OCI-LY1 (cell line): ENCODE measurements at regions not wholly inside any gene's neighbourhood (a gene's known extent, or its start where the extent isn't known, plus 50 kb on each side); places are given as distances from the start of the nearest gene placed in this dataset.

Experiments
- H2AFZ ChIP-seq: fragments of 200-600 bp; sonication (generic), shearing (Covaris generic); 2 replicates; pipeline ENCODE4 v1.6.0; 2014; ENCODE audit warnings: antibody characterized with exemption, mild to moderate bottlenecking, low read length
- H3F3A ChIP-seq: fragments of 200-600 bp; sonication (generic), shearing (Covaris generic); 2 replicates; pipeline ENCODE4 v1.6.0; 2014; ENCODE audit warnings: mild to moderate bottlenecking, antibody characterized with exemption, low read length, moderate library complexity; ENCODE audit not compliant: insufficient read depth
- H3K27ac ChIP-seq: fragments of 200-600 bp; sonication (generic); 2 replicates; pipeline ENCODE4 v1.5.1; 2014; ENCODE audit warnings: low read length, mixed run types, mild to moderate bottlenecking, low read depth; ENCODE audit not compliant: poor library complexity, severe bottlenecking
- H3K27me3 ChIP-seq: fragments of 200-600 bp; sonication (generic); 2 replicates; pipeline ENCODE4 v1.6.0; 2014; ENCODE audit warnings: antibody characterized with exemption, mild to moderate bottlenecking, low read length, moderate library complexity; ENCODE audit not compliant: insufficient read depth
- H3K36me3 ChIP-seq: fragments of 200-600 bp; sonication (generic); 2 replicates; pipeline ENCODE4 v1.6.1; 2014; ENCODE audit warnings: mild to moderate bottlenecking, antibody characterized with exemption, low read length, moderate library complexity, mixed read lengths; ENCODE audit not compliant: insufficient read depth
- H3K4me1 ChIP-seq: fragments of 200-600 bp; sonication (generic); 2 replicates; pipeline ENCODE4 v1.5.1; 2014; ENCODE audit warnings: mild to moderate bottlenecking, low read length, moderate library complexity; ENCODE audit not compliant: insufficient read depth, severe bottlenecking
- H3K4me2 ChIP-seq: fragments of 200-600 bp; sonication (generic), shearing (Covaris generic); 2 replicates; pipeline ENCODE4 v1.6.1; 2014; ENCODE audit warnings: low read length
- H3K4me3 ChIP-seq: fragments of 200-600 bp; sonication (generic); 2 replicates; pipeline ENCODE4 v1.5.1; 2014; ENCODE audit warnings: low read length, low read depth, mild to moderate bottlenecking, mixed read lengths; ENCODE audit not compliant: poor library complexity, severe bottlenecking
- H3K79me2 ChIP-seq: fragments of 200-600 bp; shearing (Covaris generic); 2 replicates; pipeline ENCODE4 v1.6.1; 2016; ENCODE audit warnings: mixed run types, low read length, mixed read lengths; ENCODE audit not compliant: insufficient read depth
- H3K9ac ChIP-seq: fragments of 200-600 bp; sonication (generic), shearing (Covaris generic); 2 replicates; pipeline ENCODE4 v1.6.1; 2014; ENCODE audit warnings: mild to moderate bottlenecking, low read length, mixed read lengths
- H3K9me2 ChIP-seq: fragments of 200-600 bp; sonication (generic), shearing (Covaris generic); 2 replicates; pipeline ENCODE4 v1.6.1; 2014; ENCODE audit warnings: low read depth, mild to moderate bottlenecking, low read length, mixed read lengths
- H3K9me3 ChIP-seq: fragments of 200-600 bp; shearing (Covaris generic); 2 replicates; pipeline ENCODE4 v1.6.1; 2014; ENCODE audit warnings: low read length, mixed read lengths
- H4K20me1 ChIP-seq: fragments of 200-600 bp; sonication (generic), shearing (Covaris generic); 2 replicates; pipeline ENCODE4 v1.6.0; 2016; ENCODE audit warnings: mild to moderate bottlenecking, low read length; ENCODE audit not compliant: insufficient read depth
- EZH2 ChIP-seq: fragments of 200-600 bp; sonication (generic), shearing (Covaris generic); IDR thresholded peaks from 2 replicates; pipeline ENCODE4 v1.8.0; 2017; ENCODE audit warnings: borderline replicate concordance, mixed run types, mild to moderate bottlenecking, antibody characterized with exemption, low read length, moderate library complexity, mixed read lengths
- TF ChIP-seq, protein P1 (sequence below): fragments of 200-600 bp; sonication (generic), shearing (Covaris generic); IDR thresholded peaks from 2 replicates; pipeline ENCODE4 v1.5.1; 2017; ENCODE audit warnings: mild to moderate bottlenecking, antibody characterized with exemption, low read length, moderate library complexity, mixed read lengths

DNA sequence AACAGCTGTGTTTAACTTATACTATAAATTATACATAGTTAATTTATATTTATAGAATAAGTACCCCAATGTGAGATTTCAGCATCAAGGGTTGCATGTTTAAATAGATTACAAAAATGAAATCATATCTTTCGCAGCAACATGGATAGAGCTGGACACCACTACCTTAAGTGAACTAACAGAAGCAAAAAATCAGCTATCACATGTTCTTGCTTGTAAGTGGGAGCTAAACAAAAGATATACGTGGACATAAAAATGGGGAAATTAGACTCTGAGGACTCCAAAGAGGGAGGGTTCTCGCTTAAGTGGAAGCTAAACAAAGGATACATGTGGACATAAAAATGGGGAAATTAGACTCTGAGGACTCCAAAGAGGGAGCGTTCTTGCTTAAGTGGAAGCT, 626.5 kb upstream of the DPPA4 start:
- Histone ChIP-seq H3K27me3 (no peaks in the 10 kb centered on the region), H4K20me1 (no peaks in the 10 kb centered on the region), H3K27ac (no peak overlapping the region), H3K36me3 (no peaks in the 10 kb centered on the region), H3K9me3 (no peaks in the 10 kb centered on the region), H3K9me2 (no peaks in the 10 kb centered on the region), H3K4me3 (no peak overlapping the region), H3K4me1 (no peaks in the 10 kb centered on the region), H3F3A (no peaks in the 10 kb centered on the region), H3K9ac (no peak overlapping the region), H3K4me2 (no peak overlapping the region), H3K79me2 (no peaks in the 10 kb centered on the region), H2AFZ (no peak overlapping the region)
- TF ChIP-seq, protein P1, sequence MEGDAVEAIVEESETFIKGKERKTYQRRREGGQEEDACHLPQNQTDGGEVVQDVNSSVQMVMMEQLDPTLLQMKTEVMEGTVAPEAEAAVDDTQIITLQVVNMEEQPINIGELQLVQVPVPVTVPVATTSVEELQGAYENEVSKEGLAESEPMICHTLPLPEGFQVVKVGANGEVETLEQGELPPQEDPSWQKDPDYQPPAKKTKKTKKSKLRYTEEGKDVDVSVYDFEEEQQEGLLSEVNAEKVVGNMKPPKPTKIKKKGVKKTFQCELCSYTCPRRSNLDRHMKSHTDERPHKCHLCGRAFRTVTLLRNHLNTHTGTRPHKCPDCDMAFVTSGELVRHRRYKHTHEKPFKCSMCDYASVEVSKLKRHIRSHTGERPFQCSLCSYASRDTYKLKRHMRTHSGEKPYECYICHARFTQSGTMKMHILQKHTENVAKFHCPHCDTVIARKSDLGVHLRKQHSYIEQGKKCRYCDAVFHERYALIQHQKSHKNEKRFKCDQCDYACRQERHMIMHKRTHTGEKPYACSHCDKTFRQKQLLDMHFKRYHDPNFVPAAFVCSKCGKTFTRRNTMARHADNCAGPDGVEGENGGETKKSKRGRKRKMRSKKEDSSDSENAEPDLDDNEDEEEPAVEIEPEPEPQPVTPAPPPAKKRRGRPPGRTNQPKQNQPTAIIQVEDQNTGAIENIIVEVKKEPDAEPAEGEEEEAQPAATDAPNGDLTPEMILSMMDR = no peak
- no peak for TF ChIP-seq EZH2

DNA sequence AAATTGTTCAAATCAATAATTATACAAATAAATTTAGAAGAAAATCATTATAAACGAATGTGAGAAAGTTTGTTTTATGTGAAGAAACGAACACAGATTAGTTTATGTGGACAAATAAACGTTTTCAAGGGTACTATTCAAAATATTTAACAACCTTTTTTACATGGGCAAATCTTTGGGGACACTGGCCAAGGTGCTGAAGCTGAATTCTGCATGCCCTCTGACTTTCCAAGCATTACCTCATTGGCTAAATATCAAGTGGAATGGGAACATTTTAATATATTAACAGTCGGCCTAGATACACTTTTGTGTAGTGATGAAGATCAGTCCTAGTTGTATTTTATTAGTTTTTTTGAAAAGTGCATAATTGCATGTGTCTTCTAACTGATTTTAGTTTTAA, 636.4 kb upstream of the DPPA4 start:
- Histone ChIP-seq H3K79me2 (no peaks in the 10 kb centered on the region), H3K9me2 (no peaks in the 10 kb centered on the region), H3K4me1 (no peaks in the 10 kb centered on the region), H3K9me3 (no peaks in the 10 kb centered on the region), H3K27me3 (no peaks in the 10 kb centered on the region), H3K27ac (no peak overlapping the region), H3K36me3 (no peaks in the 10 kb centered on the region), H2AFZ (no peak overlapping the region), H4K20me1 (no peaks in the 10 kb centered on the region), H3K9ac (no peak overlapping the region), H3K4me2 (no peak overlapping the region), H3F3A (no peaks in the 10 kb centered on the region), H3K4me3 (no peak overlapping the region)
- TF ChIP-seq EZH2 = no peak
- TF ChIP-seq, protein P1 = no peak

DNA sequence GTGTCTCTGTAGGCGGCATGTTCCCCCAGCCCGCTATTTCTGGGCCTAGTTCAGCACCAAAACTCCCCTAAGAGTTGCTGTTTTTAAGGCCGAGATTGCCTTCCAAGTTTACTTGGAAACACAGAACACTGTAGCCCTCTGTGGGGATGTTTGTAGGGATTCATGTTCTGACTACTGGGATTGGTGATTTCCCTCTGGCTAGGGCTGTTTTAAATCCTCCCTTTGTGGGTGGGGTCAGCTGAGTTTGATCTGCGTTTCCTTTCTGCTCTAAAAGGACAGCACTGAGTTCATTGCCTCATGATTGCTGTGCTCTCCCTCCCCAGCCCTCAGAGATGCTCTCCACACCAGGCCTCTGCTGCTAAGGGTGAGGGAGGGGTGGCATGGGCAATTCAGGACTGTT, 640.6 kb upstream of the DPPA4 start:
- Histone ChIP-seq H3K4me2 (no peak overlapping the region), H2AFZ (no peak overlapping the region), H3K27ac (no peak overlapping the region), H3K4me1 (no peaks in the 10 kb centered on the region), H3K9ac (no peak overlapping the region), H3K9me2 (no peaks in the 10 kb centered on the region), H3F3A (no peaks in the 10 kb centered on the region), H4K20me1 (no peaks in the 10 kb centered on the region), H3K4me3 (no peak overlapping the region), H3K79me2 (no peaks in the 10 kb centered on the region), H3K27me3 (no peaks in the 10 kb centered on the region), H3K9me3 (no peaks in the 10 kb centered on the region), H3K36me3 (no peaks in the 10 kb centered on the region)
- TF ChIP-seq EZH2 = no peak
- TF ChIP-seq, protein P1 = no peak
